SKM-1 (cell line): ENCODE measurements at regions not wholly inside any gene's neighbourhood (a gene's known extent, or its start where the extent isn't known, plus 50 kb on each side); places are given as distances from the start of the nearest gene placed in this dataset.
"Not testable (repeated sequence)": the region's sequence is repeated elsewhere in the genome, so short reads cannot be mapped to it uniquely, and the experiment has no call there.

ENCODE experiments used
- DNase-seq: peaks from one replicate; lab custom pipeline; 2025; ENCODE audit not compliant: unreplicated experiment; lab: John Stamatoyannopoulos, UW

DNA sequence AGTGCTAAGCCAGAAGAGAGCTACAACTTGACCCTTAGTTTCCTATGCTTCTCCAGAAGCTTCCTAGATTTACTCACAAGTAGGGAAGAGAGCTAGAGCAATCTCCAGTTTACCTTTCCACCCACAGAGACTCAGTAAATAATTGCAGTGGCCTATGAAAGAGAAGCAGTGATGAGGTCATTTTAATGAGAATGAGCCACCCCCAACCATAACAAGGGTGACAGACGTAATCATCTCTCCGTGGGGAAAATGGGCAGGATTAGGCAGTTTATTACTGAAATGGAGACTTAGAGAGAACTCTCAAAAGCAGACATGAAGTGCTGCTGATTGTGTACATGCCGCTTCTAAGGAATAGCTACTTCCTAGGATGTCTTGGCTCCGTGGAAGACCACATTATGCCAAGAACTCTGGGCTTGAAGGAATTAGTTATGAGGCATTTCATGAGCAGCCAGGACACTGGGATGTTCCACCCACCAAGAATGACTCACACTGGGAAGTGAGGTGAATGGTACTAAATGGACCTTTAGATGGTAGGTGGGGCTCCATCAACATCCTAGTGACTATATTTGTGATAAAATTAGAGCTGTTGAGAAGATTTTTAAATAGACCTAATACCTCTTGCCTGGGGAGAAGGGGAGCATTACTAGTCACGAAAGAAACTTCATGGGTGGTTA, 160.9 kb downstream of the EDEM1 start:
- DNase-seq: no peak

DNA sequence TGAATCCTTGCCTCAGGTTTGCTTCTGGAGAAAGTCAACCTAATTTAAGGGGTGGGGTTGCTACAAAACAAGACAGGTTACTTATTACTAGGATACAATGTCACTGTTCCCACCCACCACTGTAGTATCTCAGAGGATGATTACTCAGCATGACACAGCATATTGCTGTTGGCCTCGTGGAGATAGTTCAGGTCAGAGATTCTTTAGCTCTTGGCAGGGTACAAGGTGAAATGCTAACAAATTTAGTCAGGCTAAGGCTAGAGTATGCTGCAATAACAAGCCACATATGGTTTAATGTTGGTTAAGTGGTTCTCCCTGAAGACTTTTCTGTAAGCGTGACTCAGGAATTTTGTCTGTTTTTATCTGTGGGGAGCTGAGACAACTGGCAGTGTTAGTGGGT, 161.8 kb downstream of the EDEM1 start:
- no peak for DNase-seq

DNA sequence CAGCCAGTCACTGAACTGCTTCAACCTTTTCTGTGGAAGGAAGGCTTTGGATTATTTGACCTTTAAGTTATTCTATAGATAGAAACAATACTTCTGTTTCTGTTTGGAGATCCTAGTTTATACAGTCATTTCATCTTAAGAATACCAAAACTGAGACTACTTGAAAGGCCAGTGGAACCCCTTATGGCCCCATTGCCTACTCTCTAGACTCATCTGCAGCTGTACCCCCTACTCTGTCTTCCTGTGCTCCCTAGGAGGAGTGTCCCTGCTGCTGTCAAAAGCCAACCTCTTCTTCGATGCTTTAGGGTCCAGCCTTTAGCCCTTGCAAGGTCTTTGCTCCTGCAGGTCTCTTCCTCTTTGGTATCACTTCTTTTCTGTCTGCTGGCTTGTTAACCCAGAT, 169.6 kb downstream of the EDEM1 start:
- no peak for DNase-seq

DNA sequence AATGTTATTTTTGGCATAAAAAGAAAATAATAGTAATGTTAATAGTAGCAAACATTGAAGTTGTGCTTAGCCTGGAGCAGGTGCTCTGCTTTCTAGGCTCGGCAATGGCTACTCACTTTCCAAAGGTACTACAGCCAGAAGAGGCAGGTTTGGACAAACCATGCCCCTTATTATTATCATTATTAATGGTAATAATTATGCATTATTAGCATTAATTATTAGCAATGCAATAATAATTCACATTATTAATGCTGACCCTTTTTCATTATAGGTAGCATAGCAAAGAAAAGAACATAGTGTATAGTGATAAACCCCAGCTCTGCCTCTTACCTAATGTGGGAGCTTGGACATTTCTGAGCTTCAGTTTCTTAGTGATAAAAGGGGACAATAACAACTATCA, 171.4 kb downstream of the EDEM1 start:
- DNase-seq: no peak

DNA sequence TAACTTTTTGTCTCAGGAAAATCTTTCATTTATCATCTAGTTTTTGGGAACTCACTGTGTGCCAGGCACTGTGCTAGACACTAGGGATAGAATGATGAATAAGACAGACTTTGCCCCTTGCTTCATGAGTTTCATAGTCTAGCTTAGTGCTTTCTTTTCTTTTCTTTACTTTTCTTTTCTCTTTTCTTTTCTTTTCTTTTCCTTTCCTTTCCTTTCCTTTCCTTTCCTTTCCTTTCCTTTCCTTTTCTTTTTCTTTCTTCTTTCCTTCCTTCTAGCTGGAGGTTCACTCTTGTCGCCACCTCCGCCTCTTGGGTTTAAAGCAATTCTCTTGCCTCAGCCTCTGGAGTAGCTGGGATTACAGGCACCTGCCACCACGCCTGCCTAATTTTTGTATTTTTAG, 172.9 kb downstream of the EDEM1 start:
- no peak for DNase-seq

DNA sequence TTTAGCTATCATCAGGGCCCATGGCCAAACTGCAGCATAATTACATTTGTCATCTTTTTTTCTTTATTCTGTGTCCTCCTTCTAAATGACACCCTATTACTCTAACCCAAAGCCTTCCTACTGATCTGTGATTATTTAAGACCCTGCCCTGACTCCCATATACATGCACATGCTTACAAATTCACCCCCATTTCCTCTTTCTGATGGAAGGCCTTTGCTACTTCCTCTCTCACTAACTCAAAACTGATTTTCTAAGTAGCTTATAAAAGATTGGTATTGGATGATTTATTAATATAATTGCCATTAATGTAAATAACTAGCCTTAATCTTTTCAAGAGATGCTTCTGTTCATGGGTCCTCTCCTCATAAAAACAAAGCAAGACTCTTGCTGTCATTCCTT, 179.2 kb downstream of the EDEM1 start:
- DNase-seq: no peak

DNA sequence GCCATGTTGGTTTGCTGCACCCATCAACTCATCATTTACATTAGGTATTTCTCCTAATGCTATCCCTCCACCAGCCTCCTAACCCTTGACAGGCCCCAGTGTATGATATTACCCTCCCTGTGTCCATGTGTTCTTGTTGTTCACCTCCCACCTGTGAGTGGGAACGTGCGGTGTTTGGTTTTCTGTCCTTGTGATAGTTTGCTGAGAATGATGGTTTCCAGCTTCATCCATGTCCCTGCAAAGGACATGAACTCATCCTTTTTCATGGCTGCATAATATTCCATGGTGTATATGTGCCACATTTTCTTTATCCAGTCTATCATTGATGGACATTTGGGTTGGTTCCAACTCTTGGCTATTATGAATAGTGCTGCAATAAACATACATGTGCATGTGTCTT, 184.0 kb downstream of the EDEM1 start:
- DNase-seq: not testable (repeated sequence)

DNA sequence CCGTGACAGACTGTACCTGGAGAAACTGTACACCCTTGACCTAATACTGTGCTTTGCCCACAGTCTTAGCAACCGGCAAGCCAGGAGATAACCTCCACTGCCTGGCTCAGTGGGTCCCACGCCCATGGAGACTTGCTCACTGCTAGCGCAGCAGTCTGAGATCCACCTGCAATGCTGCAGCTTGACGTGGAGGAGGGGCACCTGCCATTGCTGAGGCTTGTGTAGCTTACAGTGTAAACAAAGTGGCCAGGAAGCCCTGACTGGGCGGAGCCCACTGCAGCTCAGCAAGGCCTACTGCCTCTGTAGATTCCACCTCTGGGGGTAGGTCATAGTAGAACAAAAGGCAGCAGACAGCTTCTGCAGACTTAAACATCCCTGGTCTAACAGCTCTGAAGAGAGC, 189.3 kb downstream of the EDEM1 start:
- no peak for DNase-seq

DNA sequence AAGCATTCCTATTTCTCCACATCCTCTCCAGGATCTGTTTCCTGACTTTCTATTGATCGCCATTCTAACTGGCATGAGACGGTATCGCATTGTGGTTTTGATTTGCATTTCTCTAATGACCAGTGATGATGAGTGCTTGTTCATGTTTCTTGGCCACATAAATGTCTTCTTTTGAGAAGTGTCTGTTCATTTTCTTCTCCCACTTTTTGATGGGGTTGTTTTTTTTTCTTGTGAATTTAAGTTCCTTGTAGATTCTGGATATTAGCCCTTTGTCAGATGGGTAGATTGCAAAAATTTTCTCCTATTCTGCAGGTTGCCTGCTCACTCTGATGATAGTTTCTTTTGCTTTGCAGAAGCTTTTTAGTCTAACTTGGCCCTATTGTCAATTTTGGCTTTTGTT, 191.8 kb downstream of the EDEM1 start:
- not testable (repeated sequence) for DNase-seq

DNA sequence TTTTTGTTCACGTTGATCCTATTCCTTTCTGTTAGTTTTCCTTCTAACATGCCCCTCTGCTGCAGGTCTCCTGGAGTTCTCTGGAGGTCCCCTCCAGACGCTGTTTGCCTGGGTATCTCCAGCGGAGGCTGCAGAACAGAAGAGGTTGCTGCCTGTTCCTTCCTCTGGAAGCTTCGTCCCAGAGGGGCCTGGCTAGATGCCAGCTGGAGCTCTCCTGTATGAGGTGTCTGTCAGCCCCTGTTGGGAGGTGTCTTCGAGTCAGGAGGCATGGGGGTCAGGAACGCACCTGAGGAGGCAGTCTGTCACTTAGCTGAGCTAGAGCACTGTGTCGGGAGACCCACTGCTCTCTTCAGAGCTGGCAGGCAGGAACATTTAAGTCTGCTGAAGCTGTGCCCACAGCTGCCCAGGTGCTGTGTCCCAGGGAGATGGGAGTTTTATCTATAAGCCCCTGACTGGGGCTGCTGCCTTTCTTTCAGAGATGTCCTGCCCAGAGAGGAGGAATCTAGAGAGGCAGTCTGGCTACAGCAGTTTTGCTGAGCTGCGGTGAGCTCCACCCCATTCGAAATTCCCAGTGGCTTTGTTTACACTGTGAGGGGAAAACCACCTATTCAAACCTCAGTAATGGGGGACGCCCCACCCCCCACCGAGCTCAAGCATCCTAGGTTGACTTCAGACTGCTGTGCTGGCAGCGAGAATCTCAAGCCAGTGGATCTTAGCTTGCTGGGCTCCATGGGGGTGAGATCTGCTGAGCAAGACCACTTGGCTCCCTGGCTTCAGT, 196.2 kb downstream of the EDEM1 start:
- DNase-seq: not testable (repeated sequence)

DNA sequence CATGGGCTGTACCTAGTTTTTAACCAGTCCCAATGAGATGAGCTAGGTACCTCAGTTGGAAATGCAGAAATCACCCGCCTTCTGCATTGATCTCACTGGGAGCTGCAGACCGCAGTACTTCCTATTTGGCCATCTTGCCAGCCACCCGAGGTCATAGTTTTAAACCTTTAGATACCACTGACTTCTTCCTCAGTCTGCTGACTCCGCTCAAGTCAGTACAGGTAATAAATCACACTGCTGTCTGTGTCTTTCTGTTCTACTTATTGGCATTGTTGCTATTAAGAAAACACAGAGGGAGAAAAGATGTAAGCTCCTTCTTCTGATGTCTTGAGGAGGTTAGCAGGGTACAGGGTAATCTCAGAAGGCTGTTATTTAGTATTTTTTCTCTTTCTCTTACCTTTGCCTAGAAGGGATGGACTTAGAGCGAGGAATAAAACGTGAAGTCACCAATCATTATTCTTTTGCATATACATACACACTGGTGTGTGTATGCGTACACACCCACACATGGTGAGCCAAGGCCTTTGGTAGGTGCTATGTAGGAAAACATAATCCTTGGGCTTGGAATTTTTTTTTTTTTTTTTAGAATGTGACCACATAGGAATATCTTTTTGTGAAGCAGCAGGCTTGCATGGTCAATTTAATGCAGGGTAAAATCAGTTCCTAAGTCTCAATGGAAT, 197.2 kb downstream of the EDEM1 start:
- no peak for DNase-seq

DNA sequence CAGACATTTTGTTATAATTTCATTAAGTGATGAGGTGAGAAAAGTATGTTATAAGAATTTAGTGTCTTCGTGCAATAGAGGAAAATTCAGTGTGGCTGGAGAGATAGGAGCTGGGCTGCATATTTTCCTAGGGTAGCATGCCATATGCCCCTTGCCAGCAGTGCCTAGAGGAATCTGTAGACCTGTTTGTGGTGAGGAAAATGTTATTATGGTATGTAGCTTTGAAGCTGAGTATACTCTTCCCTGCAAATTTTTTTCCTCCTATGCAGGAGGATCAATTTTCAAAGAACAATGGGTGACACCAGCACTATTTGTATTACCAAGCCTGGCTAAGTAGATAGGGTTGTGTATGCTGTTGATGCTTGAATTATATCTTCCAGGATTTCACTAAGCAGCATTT, 200.6 kb downstream of the EDEM1 start:
- no peak for DNase-seq

DNA sequence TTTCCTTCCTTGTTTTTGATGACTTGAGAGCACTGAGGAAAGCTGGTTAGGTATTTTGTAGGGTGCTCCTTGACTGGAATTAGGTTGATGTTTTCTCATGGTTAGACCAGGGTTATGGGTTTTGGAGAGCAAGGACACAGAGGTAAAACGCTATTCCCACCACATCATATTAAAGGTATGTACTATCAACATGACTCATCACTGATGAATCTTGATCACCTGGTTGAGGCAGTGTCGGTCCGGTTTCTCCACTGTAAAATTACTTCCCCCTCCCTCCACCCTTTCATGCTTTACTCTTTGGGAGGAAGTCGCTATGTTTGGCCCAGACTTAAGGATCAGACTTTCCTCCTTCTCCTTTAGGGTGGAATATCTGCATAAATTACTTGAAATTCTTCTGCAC, 201.6 kb downstream of the EDEM1 start:
- no peak for DNase-seq

DNA sequence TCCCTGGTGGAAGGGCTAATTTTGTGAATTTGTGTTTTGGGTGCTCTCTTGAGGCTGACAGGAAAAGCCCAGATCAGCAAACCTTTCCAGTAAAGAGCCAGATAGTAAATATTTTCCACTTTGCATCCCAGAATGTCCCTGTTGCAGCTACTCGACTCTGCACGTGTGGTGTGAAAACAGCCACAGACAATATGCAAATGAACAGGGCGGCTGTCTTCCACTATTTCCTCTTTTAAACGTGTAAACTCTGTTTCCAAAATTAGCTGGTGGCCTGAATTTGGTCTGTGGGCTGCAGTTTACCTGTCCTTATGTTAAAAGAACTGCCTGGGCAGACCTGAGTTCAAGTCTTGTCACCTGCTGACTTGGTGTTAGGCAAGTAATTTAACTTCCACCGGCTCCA, 202.7 kb downstream of the EDEM1 start:
- no peak for DNase-seq

DNA sequence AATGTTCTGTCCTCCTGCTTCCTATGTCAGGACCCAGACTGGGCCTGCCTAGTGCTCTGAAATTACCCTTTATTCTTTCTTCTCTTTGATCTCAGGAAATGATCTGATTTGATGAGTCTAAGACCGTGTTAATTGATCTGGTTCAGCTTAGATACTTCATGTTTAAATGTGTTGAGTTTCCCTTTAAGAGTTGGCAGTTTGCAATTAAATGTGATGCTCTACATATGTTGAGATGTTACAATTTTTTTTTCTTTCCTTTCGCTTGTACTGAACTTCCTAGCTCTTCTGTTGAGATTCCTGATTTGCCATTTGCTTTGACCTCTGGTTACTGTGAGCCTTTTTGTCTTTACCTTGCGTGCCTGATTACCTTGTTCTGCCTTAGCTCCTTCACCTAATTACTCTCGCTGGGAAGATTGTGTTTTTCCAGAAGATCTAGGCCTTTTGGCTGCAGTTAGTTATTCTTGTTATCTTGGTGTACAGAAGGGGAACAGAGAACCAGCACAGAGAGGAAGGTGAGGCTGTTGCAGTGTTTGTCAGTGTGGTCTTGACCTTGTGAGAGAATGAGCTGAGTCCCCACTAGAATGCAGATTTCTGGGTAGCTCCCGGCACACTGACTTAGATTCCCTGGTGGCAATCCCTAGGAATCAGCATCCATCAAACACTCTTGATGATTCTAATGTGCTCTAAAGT, 203.6 kb downstream of the EDEM1 start:
- DNase-seq: no peak

DNA sequence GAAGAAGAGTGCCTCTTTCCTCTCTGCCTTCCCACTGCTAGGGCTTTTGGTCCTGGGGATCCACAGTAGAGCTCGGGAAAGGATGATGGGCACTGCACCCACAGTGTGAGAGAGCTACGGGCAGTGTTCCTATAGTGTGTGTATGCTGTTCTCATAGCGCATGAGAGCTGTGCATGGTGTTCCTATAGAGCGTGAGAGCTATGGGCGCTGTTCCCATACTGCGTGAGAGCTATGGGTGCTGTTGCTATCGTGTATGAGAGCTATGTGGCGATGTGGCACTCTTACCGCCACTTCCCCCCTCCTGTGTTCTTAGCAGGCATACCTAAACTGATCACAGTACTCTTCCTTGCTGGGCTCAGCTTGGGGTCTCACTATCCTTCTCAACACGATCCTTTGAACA, 213.5 kb downstream of the EDEM1 start:
- no peak for DNase-seq

DNA sequence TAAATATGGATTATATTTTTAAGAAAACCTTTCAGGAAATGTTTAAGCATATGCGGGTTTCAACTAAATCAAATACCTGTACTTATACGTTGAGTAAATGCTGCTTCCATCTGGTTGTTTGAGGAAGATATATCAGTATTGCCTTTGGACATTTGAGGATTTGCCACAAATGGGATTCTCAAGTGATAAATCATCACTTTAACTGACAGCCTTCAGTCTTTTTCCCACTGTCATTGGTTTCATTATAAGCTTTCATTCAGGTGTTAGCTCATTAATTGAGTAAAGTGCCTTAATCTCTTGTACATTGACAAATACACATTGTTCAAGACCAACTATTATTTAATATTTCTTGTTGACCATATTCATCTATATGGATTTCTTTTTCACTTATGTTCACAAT, 217.2 kb downstream of the EDEM1 start:
- DNase-seq: no peak

DNA sequence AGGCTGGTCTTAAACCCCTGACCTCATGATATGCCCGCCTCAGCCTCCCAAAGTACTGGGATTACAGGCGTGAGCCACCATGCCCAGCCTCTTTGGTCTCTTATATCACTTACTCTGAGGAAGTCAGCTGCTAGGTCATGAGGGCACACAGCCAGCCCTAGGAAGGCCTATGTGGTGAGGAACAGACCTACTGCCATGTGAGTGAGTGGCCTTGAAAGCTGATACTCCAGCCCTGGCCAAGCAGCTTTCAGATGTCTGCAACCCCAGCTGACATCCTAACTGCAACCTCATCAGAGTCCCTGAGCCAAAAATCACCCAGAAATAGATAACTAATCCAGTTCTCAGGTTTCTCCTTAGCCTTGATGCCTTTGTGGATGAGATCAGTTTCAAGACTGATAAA, 224.3 kb downstream of the EDEM1 start:
- DNase-seq: no peak

DNA sequence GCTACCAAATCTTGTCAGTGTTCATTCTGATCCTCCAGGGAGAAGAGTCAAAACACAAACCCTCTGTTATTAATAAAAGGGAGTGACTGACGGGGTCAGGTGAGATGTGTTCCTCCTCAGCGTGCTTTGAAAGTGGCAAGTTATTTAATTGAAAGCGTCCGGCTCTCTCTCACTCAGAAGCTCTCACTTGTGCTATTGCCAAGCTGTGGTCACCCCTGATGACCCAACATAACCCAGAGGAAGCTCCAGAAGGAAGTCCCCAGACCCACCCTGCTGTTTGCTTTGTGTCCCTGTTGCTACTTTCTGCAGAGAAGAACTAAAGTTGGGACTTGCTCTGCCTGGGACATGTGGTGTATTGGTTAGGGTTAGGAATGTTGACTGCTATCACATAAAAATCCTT, 235.6 kb downstream of the EDEM1 start:
- peak; percentile 39 for DNase-seq

DNA sequence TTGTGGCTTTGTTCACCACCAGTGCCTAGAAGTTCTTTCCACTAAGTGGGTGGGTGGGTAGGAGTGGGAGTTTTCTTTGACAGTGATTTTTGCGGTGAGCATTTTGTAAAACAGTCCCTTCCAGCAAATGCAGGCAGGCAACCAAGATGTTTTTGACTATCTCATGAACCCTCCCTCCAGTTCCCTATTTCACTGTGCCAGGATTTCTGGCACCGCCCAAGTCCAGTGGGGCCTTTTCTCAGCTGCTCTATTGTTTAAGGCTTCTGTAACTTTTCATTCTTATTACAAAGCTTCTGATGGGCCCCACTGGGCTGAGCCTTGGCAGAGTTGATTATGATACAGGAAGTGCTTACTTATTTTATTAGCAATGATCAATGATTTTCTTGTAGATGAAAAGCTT, 236.0 kb downstream of the EDEM1 start:
- peak; percentile 25 for DNase-seq

DNA sequence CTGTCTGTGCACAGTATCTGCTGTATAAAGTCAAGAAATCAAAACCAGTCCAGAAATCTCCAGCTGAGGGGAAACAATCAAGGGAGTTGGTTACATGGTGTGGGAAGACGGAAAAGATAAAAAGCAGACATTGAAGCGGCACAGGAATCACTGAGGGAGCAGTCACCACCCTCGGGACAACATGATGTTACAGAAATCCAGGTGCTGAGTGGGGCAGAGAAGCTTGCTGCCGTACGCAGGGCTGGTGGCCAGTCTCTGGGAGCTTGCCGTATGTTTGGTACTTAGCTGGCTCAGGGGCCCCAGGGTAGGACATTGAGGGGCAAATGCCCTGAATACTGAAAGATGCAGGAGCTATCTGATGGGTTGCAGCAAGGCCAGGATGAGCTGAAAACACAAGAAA, 237.9 kb downstream of the EDEM1 start:
- DNase-seq: no peak
